GM18498 (cell line): ENCODE measurements at regions not wholly inside any gene's neighbourhood (a gene's known extent, or its start where the extent isn't known, plus 50 kb on each side); places are given as distances from the start of the nearest gene placed in this dataset.
"Not testable (repeated sequence)": the region's sequence is repeated elsewhere in the genome, so short reads cannot be mapped to it uniquely, and the experiment has no call there.

Source experiments
- ATAC-seq: cut with Tn5 transposase; IDR thresholded peaks from one replicate; pipeline ENCODE4 v1.9.1; 2021; ENCODE audit warnings: mild to moderate bottlenecking, moderate library complexity; ENCODE audit not compliant: unreplicated experiment

DNA sequence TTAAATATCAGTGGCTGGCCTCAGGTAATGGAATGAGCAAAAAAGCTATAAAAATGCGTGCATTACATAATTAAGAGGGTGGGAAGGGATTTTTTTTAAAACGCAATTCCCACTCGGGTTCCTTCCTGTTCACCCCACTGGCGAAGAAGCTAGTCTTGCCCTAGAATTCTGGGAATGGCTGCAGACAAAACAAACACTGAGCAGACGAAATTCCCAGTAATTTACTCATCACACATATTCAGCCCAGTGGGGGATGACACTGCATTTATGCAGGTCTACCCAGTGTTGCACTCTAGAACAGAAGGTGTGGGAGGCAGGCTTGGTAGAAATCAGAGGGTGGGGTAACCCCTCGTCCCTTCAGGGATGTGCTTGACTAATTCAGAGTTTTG is 2695.0 kb upstream of the DEFB115 start:
- ATAC-seq, result no peak

DNA sequence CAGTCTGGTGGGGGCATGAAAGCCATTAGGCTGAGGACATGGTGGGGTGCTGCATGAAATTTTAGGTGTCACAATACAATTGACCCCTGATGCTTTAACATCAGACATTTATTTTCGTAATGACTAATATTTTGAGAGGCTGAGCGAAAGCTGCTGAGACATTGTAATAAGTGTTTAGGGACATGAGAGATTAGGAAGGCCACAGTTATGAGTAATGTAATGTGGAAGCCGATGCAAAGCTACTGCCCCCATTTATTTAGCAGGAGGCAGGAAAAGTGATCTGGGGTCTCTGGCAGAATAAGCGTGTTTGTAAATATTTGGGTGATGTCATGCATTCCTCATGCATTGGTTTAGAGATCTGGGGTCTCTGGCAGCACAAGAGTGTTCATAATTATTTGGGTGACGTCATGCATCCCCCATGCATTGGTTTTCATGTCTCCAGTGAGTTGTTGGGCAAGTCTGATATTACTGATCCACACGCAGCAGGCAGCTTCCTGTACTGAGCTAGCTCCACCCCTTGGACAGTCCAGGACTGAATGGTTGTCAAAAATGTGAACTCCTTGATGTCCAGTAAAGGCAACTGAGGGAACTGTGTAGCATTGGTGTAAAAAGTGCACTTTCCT is 2694.5 kb upstream of the DEFB115 start:
- not testable (repeated sequence) for ATAC-seq

DNA sequence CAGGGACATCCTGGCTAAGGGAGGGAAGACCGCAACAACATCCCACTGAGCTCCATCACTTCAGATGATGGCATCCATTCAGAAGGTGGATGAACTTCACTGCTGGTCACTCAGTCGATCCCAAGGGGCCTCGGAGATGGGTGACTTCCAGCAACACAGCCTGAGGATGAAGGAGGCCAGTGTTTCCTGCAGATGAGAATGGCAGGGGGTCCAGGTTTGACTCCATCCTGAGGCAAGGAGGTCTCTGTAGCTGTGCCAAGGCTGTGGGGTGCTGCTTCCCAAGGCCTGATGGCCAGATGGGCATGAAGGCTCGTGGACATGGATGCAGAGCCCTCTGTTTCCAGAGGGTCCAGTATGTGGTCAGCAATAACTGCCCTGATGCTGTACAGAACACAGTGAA is 2693.4 kb upstream of the DEFB115 start:
- not testable (repeated sequence) for ATAC-seq

DNA sequence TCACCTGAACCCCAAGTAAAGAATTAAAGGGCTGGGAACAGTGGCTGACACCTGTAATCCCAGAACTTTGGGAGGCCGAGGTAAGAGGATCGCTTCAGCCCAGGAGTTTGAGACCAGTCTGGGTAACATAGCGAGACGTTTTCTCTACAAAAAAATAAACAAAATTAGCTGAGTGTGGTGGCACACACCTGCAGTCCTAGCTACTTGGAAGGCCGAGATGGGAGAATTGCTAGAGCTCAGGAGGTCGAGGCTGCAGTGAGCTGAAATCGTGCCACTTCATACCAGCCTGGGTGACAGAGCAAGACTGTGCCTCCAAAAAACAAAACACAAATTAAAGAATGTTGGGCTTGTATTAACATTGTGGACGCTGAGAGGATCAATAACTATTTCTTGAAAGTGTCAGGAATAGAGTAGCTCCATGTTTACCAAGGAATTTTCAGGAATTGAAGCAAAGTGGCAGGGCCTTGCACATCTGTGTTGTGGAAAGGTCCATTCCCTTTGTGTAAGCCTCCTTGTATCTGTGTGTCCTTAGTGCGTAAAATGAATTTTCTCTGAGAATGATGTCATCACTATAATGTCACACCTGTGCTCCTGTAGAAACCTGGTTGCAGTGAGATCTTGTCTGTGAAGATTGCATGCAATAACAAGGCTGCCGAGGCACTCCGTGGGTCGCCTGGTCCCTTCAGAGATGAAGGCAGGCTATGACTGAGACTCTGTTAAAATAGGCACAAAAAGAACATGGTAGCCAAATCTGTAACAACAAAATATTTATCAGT is 2692.6 kb upstream of the DEFB115 start:
- ATAC-seq, result not testable (repeated sequence)

DNA sequence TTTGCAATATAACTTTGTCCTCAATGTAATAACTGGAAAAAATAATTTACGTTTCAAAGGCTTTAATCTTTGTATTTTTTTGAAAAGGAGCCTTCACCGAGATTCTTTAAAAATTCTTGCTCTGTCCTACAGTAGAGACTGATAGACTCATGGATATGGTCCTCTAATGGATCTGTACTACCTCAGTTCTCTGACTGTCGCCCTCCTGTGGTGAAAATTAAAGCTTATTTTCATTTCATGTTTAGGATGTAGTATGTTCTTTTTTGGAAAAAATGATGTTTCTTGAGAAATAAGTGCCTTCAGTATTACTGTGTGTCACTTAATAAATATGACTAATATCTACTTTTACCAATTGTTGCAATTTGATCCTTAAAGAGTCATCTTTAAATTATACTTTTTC is 2681.5 kb upstream of the DEFB115 start:
- not testable (repeated sequence) for ATAC-seq

DNA sequence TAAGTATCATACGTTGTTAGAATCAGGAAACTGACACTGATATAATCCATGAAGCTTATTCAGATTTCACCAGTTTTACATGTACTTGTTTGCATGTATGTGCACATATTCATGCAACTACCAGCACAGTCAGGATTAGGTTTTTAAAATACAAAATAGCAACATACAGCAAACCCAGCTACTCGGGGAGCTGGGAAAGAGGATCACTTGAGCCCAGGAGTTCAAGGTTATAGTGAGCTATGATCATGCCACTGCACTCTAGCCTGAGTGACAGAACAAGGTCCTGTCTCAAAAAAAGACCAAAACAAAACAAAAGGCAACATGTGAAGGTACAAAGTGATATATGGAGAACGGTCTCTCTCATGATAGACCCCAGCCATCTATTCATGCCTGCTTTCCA is 2665.8 kb upstream of the DEFB115 start:
- not testable (repeated sequence) for ATAC-seq

DNA sequence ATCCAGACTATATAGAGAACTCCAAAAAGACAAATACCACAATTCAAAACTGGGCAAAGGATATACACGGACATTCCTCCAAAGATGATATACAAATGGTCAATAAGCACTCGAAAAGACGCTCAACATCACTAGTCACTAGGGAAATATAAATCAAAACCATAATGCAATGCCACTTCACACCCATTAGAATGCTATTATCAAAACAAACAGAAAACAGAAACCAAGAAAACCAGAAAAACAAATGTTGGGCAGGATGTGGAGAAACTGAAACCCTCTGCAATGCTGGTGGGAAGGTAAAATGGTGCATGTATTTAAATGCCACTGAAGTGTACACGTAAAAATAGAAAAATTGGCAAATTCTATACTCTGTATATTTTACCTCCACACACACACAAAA is 2664.1 kb upstream of the DEFB115 start:
- not testable (repeated sequence) for ATAC-seq

DNA sequence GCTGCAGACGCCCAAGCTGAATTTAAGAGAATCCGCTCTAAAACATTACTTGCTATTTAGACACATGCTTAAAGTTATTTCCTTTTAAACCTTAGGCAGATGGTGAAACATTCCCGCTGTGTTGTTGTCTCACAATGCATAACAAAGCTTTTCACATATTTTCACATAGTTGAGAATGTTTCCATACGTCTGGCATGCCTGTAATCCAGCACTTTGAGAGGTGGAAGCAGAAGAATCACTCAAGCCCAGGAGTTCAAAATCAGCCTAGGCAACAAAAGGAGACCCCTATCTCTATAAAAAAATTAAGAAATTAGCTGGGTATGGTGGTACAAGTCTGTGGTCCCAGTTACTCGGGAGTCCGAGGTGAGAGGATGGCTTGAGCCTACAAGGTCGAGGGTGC is 2663.0 kb upstream of the DEFB115 start:
- not testable (repeated sequence) for ATAC-seq

DNA sequence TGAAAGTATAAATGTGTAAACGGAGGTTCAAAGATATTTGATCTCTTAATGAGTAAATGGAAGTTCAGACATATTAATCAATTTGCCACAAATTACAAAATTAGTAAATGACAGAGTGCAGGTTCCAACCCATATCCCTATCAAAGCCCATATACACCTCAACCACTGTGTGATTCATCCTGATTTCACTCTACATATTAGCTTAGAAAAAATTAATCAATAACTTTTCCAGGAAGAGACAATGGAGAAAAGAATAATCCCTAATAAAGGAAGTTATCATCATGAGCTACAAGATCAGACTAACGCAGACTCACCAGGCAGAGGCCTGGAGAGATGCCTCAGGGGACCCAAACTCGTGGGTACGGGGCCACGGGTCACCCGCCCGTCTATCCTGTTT is 2655.5 kb upstream of the DEFB115 start:
- not testable (repeated sequence) for ATAC-seq

DNA sequence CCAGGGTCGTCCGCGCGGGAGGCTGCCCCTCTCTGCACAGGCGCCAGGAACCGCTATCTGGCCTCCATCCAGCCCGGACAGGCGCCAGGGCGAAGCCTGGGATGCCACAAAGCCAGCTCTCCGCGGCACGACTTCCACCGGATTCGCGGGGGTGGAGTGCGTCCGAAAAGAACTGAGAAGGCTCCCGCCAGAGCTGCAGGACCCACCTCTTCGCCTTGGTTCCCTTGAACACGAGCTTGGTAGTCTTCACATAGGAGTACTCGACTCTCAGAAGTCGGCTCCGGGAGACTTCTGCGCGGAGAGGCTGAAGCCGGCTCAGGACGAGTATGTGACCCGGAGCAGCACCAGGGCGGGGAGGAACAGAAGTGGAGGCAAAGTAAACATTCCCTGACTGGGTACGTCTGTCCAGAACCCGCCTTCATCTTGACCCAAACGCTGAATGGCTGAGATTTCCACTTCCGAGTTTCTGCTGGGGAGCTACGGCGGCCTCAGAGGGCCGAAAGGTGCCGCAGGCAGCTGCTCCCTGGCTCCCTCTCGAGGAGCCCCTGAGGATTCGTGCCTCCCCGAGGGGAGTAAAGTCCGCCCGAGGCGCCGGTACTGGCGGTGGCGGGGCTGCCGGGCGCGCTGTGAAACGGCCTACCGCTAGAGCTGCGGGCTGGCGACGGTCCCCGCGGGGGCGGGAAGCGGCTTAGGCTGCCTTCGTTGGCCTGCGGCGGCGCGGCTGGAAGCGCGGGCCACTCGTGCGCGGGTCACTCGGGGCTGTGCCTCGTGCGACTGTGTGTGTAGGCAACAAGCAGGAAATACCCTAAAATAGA is 2654.9 kb upstream of the DEFB115 start:
- ATAC-seq, result peak; percentile 100

DNA sequence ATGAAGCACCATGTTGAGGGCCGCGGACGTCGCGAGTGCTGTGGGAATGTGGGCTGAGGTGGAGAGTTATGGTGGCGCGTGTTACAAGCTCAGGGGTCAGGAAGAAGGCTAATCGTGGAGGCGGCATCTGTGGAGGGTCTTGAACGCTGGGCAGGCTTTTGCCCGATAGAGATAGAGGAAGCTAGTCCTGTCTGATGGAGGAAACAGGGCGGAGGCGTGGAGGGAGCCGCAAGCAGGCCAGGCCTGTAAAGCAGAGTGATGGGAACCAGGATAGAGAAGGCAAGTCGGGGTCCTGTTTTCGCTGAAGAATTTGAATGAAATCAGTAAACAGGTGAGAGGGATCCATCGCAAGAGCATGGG is 2654.3 kb upstream of the DEFB115 start:
- not testable (repeated sequence) for ATAC-seq

DNA sequence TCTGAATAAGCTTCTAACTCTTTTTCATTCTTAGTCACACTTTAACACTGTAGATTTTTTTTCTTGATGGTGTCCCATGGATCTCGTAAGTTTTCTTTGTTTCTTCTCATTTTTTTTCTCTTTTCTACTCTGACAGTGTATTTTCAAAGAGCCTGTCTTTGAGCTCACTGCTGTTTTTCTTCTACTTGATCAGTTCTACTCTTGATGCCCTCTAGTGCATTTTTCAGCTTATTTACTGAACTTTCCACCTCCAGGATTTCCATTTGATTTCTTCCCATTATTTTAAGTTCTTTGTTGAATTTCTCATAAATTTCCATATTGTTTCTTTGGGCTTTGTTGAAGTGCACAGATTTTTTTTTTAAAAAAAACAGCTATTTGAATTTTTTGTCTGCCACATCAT is 2641.1 kb upstream of the DEFB115 start:
- ATAC-seq, result no peak

DNA sequence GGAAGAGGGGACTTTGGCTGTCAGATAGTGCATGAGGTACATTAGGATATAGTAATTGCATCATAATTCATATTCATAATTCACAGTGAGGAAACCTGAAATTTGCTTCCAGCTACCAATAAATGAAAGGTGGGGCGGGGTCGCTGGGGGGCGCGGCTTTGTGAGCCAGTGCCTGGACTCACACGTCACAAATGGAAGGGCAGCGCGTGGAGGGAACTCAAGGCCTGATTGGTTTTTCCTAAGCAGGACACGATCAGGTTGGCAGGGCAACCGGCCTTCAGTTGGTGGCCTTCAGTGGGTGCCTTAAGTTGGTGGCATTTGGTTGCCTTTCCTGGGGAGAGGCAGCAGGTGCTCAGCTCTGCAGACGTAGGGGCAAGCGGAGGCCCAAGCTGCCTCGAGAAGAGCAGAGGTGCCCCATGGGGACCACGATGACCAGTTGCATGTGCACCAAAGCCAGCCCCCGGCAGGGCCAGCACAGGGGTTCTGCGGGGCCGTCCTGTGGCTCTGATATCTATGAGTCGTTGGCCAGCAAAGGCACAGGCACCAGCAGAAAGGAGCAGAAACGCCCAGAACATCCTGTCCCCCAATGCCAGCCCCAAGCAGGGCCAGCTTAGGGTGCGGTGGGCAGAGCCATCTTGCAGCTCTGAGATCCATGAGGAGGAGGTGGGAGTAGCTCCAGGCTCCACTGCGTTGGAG is 2637.4 kb upstream of the DEFB115 start:
- not testable (repeated sequence) for ATAC-seq

DNA sequence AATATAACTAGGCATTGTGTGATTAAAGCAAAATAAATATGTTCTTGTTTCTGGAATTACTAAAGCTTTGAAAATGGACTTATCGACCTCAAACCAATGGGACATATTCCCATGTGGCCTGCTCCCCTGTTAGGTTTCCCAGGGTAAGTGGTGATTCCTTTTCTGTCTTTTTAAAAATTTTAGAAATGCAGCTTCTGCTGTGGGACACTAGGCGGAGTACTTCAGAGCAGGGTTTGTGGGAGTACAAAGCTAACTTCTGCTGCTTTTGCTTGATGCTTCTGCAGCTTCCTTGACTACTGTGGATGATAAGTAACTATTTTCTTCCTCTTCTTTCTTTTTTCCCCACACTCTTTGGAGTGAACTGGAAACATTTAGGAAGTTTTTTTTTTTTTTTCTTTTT is 2632.4 kb upstream of the DEFB115 start:
- ATAC-seq, result not testable (repeated sequence)

DNA sequence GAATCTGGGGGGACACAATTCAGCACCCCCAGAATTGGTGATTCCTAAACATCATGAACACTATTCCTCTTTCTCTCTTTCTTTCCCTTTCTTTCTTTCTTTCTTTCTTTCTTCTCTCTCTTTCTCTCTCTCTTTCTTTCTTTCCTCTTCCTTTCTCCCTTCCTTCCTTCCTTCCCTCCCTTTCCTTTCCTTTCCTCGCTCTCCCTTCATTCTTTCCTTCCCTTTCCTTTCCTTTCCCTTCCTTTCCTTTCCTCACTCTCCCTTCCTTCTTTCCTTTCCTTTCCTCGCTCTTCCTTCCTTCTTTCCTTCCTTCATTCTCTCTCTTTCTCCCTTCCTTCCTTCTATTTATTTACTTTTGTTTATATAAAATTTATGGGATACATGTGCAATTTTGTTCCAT is 2616.6 kb upstream of the DEFB115 start:
- not testable (repeated sequence) for ATAC-seq
